GM12878 (cell line): ENCODE measurements at regions not wholly inside any gene's neighbourhood (a gene's known extent, or its start where the extent isn't known, plus 50 kb on each side); places are given as distances from the start of the nearest gene placed in this dataset.

Experiments used
- CEBPB ChIP-seq, 2 experiments: fragments of 150-350 bp in 1 of 2; IDR thresholded peaks; 2 replicates each; pipeline ENCODE4 v1.6.1; 2012 to 2014; ENCODE audit warnings: low read depth in 2 of 2, low read length in 2 of 2, borderline replicate concordance in 1 of 2, inconsistent platforms in 1 of 2
- JUND ChIP-seq: IDR thresholded peaks from 2 replicates; pipeline ENCODE4 v1.6.1; 2012; ENCODE audit warnings: low read depth, mild to moderate bottlenecking, low read length, improper control_type of control experiment, moderate library complexity
- RAD21 ChIP-seq: IDR thresholded peaks from 2 replicates; pipeline ENCODE4 v1.6.1; 2011; ENCODE audit warnings: mild to moderate bottlenecking, low read depth, low read length, moderate library complexity; ENCODE audit not compliant: insufficient read depth
- ZNF24 ChIP-seq: fragments of 450-650 bp; IDR thresholded peaks from 2 replicates; pipeline ENCODE4 v1.6.1; 2017; ENCODE audit warnings: antibody characterized with exemption, mild to moderate bottlenecking
- TF ChIP-seq, protein P1 (sequence below), 3 experiments: IDR thresholded peaks in 2 of 3; conservative IDR thresholded peaks in 1 of 3; 2 replicates each; pipeline ENCODE4 v1.5.1; 2011; ENCODE audit warnings: low read depth in 3 of 3, low read length in 3 of 3, mild to moderate bottlenecking in 3 of 3, control low read depth in 2 of 3, moderate library complexity in 2 of 3, inconsistent platforms in 1 of 3, mixed read lengths in 1 of 3; ENCODE audit not compliant: control insufficient read depth in 2 of 3, insufficient read depth in 1 of 3; ENCODE audit errors: extremely low read depth in 1 of 3
- TF ChIP-seq, protein P2 (sequence below): IDR thresholded peaks from 2 replicates; pipeline ENCODE4 v1.6.1; 2011; ENCODE audit warnings: mild to moderate bottlenecking, low read depth, low read length, moderate library complexity; ENCODE audit not compliant: insufficient replicate concordance

DNA sequence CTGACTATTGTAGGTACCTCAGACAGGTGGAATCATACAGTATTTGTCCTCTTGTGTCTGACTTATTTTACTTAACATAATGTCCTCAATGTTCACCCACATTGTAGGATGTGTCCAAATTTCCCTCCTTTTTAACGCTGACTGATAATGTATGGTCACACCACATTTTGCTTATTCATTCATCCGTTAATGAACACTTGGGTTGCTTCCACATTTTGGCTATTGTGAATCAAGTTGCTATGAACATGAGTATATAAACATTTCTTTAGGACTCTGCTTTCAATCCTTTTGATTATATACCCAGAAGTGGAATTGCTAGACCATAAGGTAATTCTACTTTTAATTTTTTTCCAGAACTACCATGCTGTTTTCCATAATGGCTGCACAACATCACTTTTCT lies 87.0 kb upstream of the NDP start:
- TF ChIP-seq, protein P1, sequence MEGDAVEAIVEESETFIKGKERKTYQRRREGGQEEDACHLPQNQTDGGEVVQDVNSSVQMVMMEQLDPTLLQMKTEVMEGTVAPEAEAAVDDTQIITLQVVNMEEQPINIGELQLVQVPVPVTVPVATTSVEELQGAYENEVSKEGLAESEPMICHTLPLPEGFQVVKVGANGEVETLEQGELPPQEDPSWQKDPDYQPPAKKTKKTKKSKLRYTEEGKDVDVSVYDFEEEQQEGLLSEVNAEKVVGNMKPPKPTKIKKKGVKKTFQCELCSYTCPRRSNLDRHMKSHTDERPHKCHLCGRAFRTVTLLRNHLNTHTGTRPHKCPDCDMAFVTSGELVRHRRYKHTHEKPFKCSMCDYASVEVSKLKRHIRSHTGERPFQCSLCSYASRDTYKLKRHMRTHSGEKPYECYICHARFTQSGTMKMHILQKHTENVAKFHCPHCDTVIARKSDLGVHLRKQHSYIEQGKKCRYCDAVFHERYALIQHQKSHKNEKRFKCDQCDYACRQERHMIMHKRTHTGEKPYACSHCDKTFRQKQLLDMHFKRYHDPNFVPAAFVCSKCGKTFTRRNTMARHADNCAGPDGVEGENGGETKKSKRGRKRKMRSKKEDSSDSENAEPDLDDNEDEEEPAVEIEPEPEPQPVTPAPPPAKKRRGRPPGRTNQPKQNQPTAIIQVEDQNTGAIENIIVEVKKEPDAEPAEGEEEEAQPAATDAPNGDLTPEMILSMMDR (IDR thresholded peaks at IDR 0.05 in 2 of 3, conservative IDR thresholded peaks at IDR 0.05 in 1 of 3; ENCODE audit: control insufficient read depth in 2 of 3, extremely low read depth in 1 of 3, insufficient read depth in 1 of 3, low read depth in 3 of 3, low read length in 3 of 3) = no peak
- TF ChIP-seq JUND (no peak), CEBPB (IDR thresholded peaks at IDR 0.05; ENCODE audit: borderline replicate concordance in 1 of 2, low read depth in 2 of 2, low read length in 2 of 2) (no peak), ZNF24 (no peak), RAD21 (no peak)
- TF ChIP-seq, protein P2, sequence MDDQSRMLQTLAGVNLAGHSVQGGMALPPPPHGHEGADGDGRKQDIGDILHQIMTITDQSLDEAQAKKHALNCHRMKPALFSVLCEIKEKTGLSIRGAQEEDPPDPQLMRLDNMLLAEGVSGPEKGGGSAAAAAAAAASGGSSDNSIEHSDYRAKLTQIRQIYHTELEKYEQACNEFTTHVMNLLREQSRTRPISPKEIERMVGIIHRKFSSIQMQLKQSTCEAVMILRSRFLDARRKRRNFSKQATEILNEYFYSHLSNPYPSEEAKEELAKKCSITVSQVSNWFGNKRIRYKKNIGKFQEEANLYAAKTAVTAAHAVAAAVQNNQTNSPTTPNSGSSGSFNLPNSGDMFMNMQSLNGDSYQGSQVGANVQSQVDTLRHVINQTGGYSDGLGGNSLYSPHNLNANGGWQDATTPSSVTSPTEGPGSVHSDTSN = no peak
